NCI-H2227 (cell line): ENCODE measurements at regions not wholly inside any gene's neighbourhood (a gene's known extent, or its start where the extent isn't known, plus 50 kb on each side); places are given as distances from the start of the nearest gene placed in this dataset.

Experiments
- DNase-seq: peaks from one replicate; lab custom pipeline; 2025; ENCODE audit not compliant: unreplicated experiment; lab: John Stamatoyannopoulos, UW

- DNase-seq = no peak
These were observed 57.7 kb upstream of the MAST4 start for GRCh38 chr5:66538531-66538930.

- DNase-seq = no peak
These were observed 56.1 kb upstream of the MAST4 start for GRCh38 chr5:66540078-66540477.

- DNase-seq = no peak
These were observed 53.5 kb upstream of the MAST4 start for GRCh38 chr5:66542711-66543110.
